CD4-positive, alpha-beta T cell treated with Interleukin-17A for 4 hours (primary cell): ENCODE measurements at regions not wholly inside any gene's neighbourhood (a gene's known extent, or its start where the extent isn't known, plus 50 kb on each side); places are given as distances from the start of the nearest gene placed in this dataset.
A peak's percentile ranks its signal among the peaks of the same experiment; 100 is the strongest.

ENCODE experiments used
- DNase-seq: peaks from one replicate; pipeline ENCODE4 v3.0.0-alpha.2; 2020; ENCODE audit warnings: mixed read lengths

- DNase-seq, result peak; percentile 25
Measured at GRCh38 chr17:77492446-77493237, 351.9 kb downstream of the SEC14L1 start.

DNA sequence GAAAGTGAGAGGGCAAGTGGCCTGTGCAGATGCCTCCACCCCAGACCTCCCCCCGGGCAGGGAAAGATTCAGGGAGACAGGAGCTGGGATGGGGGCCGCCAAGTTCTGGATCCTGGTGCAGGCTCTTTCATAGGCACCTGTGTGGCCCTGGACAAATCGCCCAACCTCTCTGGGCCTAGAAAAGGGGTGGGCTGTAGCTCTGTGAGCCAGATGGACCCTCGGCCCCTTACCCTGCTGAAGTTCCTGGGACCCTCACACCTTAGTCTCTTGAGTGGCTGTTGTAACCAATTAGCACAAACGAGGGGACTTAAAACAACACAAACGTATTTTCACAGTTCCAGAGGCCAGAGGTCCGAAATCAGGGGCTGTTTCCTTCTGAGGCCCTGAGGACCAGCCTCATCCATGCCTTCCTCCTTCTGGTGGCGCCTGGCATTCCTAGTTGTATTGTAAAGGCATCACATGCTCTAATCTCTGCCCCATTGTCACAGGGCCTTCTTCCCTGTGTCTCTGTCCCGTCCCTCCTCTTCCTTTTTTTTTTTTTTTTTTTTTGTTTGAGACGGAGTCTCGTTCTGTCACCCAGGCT is 352.6 kb downstream of the SEC14L1 start:
- peak; percentile 2 for DNase-seq

DNA sequence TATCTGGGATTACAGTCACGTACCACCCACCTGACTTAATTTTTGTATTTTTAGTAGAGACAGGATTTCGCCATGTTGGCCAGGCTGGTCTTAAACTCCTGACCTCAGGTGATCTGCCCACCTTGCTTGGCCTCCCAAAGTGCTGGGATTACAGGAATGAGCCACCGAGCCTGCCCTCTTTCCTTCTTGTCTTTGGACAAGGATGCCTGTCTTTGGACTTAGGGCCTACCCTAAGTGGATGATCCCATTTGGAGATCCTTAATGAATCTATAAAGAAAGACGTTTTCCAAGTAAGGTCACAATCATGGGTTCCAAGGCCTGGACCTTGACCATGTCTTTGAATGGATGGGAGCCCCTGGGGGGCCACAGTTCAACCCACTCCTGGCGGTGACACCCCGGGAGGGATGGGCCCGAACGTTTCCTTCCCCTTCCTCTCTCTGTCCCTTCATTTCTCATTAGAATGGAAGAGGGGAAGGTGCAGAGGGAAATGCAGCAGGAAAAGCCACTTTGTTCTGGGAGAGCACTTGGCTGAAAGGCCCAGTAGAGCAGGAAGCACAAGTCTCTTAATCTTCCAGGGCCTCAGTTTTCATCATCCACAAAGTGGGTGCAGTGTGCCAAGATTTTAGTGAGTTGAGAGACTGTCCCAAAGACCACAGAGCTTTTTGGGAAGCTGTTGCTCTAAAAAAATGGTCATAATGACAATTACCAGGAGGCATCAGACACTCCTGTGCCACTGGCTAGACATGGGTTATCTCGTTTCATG is 353.3 kb downstream of the SEC14L1 start:
- DNase-seq, result no peak

DNA sequence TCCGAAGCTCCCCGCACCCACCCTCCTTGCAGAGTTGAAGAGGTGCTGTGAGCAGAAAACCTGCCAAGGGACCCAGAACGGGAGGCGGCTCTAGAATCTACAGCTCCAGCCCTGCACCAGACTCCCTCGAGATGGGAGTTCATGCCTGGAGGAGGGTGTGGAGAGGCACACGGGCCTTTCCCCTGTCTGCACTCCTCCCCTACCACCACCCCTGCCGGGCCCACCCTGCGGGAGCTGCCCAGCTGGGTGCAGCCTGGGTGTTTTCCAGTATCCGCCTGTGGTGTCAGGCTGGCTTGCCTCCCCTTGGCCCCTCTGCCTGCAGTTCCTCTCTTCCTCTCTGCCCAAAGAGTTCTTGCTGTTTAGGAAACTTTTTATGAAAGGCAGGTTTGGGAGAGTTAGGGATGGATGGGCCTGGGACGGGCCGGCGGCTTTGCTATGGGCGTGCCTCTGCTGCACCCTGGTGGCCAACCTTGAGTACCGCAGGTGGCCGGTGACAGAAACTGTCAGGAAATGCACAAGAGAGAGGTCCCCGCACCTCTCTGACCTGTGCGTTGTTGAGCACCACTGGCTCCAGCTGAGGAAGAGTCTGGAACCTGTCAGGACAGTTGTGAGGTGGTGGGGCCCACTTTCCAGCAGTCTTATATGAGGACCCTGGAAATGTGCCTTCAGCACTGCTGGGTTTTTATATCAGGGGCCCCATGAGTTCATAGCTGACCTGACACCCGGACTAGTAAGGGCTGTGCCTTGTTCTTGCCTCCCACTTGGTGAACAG is 354.1 kb downstream of the SEC14L1 start:
- peak; percentile 84 for DNase-seq

DNA sequence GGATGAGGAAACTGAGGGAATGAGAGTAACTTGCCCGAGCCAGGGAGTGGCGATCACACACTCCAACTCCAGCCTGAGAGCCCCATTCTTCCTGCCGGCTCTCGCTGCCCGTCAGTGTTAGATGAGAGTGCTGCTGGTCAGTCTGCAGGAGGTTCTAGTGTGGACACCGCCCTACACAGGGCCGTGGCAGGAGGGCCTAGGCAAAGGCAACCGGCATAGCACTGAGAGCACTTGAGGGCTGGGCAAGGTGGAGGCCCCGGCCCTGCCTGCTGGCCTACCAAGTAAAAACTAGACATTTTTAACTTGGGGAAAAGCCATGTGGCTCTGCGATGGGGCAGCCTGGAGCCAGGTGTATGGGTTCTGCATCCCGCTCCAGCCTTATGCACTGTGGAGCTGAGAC is 354.8 kb downstream of the SEC14L1 start:
- DNase-seq, result peak; percentile 2

- peak; percentile 2 for DNase-seq
Measured at GRCh38 chr17:77496401-77496801, 355.6 kb downstream of the SEC14L1 start.

GRCh38 chr17:77496831-77497577 is 356.2 kb downstream of the SEC14L1 start:
- DNase-seq, result peak; percentile 2

DNA sequence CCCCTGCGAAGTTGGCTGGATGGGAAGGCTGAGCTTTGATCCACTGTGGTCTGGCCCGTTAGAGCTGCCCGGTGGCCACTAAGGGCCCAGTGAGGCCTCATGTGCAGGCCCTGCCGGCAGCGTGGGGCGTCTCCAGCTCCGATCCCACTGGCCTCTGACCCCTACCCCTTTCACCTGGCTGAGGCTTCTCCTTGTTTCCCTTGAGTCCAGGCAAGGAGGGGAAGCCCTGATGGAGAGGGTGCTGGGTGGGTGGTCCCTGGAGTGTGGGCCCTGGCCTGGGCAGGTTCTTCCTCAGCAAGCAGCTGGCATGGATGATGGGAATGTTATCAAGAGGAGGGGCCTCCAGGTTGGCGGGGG is 356.8 kb downstream of the SEC14L1 start:
- peak; percentile 2 for DNase-seq

- DNase-seq, result peak; percentile 2
Measured at GRCh38 chr17:77498091-77498741, 357.4 kb downstream of the SEC14L1 start.

DNA sequence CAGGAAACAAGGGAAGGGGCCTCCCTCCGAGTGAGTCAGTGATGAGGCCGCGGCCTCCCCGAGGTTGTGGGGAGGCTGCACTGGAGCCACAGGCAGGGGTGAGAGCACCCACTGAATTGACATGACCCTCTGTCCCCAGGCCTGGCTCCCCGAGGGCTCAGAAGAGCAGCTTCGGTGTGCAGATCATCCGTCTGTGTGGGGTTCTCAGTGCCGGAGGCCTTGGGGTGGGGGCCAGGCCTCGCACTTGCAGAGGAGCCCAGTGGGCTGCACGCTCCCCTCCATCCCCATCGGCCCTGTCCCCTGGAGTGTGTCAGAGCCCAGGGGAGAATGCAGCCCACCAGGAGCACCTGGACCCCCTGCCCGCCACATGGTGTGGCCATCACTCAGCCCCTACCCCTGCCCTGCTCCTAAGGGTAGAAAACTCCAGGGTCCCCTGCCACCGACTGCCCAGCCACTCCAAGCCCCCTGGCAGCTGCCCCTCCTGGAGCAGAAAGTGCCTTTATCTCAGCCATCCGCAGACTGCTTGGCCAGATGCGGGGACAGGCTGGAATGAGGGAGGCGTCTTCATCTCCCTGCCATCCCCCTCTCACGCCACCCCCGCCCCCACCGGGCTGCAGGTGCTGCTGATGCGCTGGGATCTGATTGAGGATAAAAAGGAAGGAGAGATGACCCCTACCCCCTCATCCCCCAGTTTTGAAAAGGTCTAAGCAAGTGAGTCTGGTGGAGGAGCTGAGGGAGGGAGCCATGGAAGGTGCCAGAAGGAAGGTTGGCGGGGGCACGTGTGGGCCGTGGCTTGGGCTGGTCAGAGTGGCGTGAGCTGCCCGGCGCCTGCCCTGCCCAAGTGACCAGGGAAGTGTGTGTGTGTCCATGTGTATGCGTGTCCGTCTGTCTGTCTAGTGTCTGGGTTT is 358.3 kb downstream of the SEC14L1 start:
- no peak for DNase-seq

DNA sequence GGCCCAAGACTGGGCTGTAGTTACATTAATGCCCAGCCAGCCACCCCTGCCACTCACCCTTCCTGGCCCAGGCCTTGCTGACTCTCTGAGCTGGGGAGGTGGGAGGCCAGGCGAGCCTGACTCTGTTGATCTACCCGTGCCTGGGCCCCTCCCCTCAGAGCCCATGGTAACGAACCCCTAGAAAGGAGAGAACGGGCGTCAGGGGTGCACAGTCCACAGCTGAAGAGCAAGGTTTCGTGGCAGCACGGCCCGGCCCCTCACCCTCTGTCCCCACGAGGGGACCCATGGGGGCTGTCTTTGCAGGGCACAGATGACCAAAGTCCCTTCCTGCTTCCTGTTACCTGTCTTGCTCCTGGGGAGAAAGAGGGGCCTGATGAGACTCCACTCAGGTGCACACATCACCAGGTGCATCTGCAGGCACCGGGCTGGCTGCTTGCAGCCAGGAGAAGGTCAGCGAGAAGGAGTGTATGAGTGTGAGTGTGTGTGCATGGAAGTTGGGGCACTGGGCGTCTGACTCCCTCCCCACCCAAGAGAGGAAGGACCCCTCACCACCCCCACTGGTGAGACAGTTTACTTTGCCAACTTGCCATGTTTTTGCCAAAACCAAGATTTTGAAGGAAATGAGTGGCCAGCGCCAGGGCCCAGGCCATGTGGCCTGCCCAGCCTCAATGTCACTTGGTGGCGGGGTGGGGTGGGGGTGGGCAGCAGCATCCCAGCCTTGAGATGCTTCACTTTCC is 359.1 kb downstream of the SEC14L1 start:
- DNase-seq, result no peak

GRCh38 chr17:77501101-77501566 is 360.4 kb downstream of the SEC14L1 start:
- peak; percentile 60 for DNase-seq

DNA sequence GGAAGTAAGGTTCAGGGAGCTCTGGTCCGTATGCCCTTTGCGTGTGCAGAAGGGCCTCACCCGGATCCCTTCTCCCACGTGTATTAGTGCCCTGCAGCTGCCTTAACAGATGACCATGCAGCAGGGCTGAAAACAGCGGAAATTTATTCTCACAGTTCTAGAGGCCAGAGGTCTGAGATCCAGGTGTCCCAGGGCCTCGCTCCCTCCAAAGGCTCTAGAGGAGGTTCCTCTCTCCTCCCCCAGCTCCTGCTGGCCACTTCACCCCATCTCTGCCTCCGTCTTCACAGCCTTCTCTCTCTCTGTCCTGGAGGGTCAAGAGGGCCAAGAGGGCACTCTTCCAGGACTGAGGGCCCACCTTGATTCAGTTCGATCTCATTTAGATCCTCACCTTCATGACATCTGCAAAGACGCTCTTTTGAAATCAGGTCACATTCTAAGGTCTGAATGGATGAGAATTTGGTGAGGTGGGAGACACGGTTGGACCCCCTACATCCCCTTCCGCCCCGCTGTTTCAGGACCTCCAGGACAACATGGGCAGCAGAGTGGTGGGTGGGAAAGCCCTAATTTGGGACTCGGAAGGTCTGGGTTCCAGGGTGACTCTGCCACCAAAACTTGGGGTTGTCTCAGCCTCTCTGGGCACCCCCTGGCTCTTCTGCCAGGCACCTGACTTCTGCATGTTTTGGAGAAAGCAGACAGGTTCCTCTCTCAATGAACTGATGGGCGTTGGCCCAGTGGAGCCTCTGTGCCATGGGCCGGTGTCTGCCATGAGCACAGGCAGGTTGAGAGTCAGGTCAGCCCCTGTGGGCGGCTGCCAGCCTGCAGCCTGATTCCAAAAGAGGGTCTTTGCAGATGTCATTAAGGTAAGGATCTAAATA is 361.2 kb downstream of the SEC14L1 start:
- DNase-seq, result no peak

DNA sequence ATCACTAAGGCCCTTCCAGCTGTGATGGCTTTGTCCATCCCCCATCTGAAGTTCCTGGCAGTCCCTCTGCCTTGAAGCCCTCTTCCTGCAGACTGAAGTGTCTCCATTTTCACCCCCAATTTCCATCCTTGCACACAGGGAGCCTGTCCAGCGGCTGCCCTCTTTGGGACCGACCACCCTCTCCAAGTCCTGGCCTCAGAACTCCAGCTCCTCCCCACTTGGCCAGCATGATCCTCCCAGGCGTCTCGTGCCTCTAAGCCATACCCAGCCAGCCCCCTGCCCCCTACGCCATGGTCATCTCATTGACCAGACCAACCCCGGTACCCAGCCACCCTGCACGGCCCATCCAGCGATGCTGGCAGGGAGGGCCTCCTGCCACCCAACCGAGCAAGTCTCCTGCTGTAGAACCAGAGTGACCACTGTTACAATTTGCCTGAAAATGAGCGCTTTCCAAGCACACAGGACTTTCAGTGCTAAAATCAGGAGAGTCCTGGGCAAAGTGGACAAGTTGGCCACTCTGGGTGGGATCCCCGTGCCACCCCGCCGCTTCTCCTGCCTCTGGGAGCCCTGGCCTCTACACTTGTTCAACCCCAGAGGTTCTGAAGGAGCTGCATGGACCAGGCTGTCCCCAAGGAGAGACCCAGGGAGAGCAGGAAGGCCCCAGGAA is 362.0 kb downstream of the SEC14L1 start:
- no peak for DNase-seq

- DNase-seq, result no peak
Measured at GRCh38 chr17:77503293-77503655, 362.5 kb downstream of the SEC14L1 start.

DNA sequence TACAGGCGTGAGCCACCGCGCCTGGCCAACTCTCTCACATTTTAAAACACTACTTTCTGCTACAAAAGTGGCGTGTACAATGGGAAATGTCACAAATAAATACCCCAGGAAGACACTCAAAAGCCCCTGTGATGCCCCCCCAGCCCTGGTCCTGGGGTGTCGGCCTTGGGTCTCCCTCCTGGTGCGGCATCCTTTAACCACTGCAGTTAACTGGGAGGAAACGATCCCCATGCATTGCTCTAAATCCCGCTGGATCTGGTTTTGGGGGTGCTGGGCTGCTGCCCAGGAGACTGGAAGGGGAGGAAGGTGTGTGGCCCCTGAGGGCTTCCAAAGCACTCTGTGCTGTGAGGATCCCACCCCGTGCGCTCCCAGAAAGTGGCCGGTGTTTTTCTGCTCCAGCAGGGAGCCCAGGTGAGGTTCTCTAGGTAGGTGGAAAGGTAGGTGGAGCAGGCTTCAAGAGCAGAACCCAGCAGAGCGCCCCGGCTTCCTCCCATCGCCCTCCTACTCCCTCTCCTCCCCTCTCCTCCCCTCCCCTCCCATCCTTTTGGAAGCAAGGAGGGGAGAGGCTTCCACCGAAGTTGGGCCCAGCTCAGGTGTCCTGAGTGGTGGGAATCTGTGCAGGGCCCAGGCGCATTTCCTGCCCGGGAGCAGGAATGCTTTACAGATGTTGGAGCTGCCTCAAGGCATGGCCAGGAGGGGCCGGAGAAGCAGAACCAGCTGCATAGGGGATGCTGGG is 363.3 kb downstream of the SEC14L1 start:
- no peak for DNase-seq

GRCh38 chr17:77504652-77505155 is 363.9 kb downstream of the SEC14L1 start:
- no peak for DNase-seq
